Dendritic cell treated with granulocyte-macrophage colony-stimulating factor and Interleukin-4, amounts not matched to agents 40 ng/mL and 50 ng/mL, for 4 days (primary cell): ENCODE measurements at regions not wholly inside any gene's neighbourhood (a gene's known extent, or its start where the extent isn't known, plus 50 kb on each side); places are given as distances from the start of the nearest gene placed in this dataset.

Source experiments
- H3K27ac Mint-ChIP-seq: one replicate; pipeline ENCODE4 v1.8.0; 2022; ENCODE audit warnings: mild to moderate bottlenecking, mixed read lengths
- H3K27me3 Mint-ChIP-seq: one replicate; pipeline ENCODE4 v1.8.0; 2022; ENCODE audit warnings: mild to moderate bottlenecking, mixed read lengths
- H3K36me3 Mint-ChIP-seq: one replicate; pipeline ENCODE4 v1.8.0; 2022; ENCODE audit warnings: low read depth, mixed read lengths
- H3K4me1 Mint-ChIP-seq: one replicate; pipeline ENCODE4 v1.8.0; 2022; ENCODE audit warnings: low read depth, mixed read lengths
- H3K4me3 Mint-ChIP-seq: one replicate; pipeline ENCODE4 v1.8.0; 2022; ENCODE audit warnings: mild to moderate bottlenecking, moderate library complexity, mixed read lengths
- H3K9me3 Mint-ChIP-seq: one replicate; pipeline ENCODE4 v1.8.0; 2022; ENCODE audit warnings: mixed read lengths
- intact Hi-C: fragments of 100-400 bp; cut with micrococcal nuclease; formaldehyde crosslinking; loops from one replicate; pipeline ENCODE4 v1.15.0; 2022

GRCh38 chr22:47738472-47739013 lies 976.1 kb downstream of the TBC1D22A start:
- no peak overlapping the region for H3K4me3 Mint-ChIP-seq
- no peaks in the 10 kb centered on the region for H3K4me1 Mint-ChIP-seq
- H3K27ac Mint-ChIP-seq: no peak overlapping the region
- no peaks in the 10 kb centered on the region for H3K36me3 Mint-ChIP-seq
- no peaks in the 10 kb centered on the region for H3K27me3 Mint-ChIP-seq
- H3K9me3 Mint-ChIP-seq: no peaks in the 10 kb centered on the region
- intact Hi-C loops: no loop called here

DNA sequence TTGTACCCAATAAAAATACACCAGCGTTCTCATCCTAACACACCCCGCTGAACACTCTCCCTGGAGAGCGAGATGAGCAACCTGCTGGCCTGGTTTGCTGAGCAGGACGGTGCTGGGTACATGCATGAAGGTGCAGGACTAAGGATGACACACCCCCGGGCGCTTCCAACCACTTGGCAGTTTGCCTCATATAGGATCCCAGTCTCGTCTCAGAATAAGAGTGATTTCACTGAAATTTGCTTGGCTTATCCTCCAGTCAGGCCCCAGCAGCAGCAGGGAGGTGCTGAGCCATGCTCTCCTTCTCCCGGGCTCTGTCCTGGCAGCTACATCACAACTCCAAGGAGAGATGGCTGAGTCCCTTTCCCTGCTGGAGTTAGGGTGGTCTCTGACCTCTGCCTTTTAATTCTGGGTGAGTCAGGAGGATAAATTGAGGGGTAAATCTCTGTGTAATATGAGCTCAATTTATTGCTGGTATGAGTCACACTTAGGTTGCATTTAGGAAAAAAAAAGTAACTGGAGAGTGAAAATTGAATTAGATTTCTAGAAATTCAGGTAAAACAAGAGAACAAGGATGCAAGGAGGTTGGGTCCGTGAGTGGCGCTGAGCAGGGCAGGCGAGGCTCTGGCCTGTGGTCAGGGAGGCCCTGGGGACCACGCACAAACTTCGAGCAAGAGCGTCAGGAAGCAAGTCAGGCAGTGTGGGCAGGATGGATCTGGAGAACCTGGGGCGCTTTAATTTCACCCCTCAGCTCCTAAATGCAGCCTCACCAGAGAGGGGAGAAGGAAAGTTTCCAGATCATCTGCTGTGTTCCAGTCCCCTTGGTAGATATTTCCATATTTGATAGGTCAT lies 974.0 kb downstream of the TBC1D22A start:
- Mint-ChIP-seq H3K36me3 (no peaks in the 10 kb centered on the region), H3K4me3 (no peak overlapping the region), H3K9me3 (peaks cover 16% of the 10 kb centered on the region), H3K4me1 (no peaks in the 10 kb centered on the region), H3K27ac (no peak overlapping the region), H3K27me3 (no peaks in the 10 kb centered on the region)
- intact Hi-C loops: no loop called here

DNA sequence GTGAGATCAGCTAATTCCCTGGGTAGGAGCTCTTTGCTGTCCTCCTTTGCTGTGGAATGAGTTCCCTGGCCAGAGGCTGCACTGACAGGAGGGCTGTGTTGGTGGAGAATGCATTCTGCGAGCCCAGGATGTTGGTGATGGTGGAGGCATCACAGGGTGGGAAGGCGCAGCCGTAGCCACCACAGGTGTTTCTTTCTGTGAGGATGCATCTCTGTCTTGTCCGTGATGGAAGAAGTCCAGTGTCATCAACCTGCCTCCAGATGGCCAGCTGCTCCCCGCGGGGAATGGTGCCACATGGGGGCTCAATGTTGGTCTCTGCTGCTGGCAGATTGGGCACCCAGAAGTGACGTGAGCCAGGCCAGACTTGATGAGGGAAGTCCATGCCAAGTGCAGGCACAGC lies 972.1 kb downstream of the TBC1D22A start:
- Mint-ChIP-seq H3K4me1 (no peaks in the 10 kb centered on the region), H3K9me3 (peaks cover 30% of the 10 kb centered on the region), H3K4me3 (no peak overlapping the region), H3K27ac (no peak overlapping the region), H3K36me3 (no peaks in the 10 kb centered on the region), H3K27me3 (no peaks in the 10 kb centered on the region)
- intact Hi-C loops: no loop called here

DNA sequence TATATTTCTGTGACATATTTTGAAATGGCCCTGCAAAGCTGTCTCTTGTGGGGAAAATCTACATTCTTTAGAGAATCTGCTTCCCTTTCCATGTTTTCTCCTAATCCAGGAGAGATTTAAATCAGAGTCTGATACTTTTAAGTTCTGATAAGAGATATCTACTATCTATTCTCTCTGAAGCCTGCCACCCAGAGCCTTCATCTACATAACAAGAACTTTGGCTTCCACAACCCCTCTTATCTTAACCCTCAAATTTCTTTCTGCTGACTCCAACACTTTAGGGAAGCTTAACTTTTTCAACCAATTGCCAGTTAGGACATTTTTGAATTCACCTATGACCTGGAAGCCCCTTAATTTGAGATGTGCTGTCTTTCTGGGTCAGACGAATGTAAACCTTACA lies 965.2 kb downstream of the TBC1D22A start:
- intact Hi-C loops: no loop called here
- H3K27me3 Mint-ChIP-seq: no peaks in the 10 kb centered on the region
- H3K27ac Mint-ChIP-seq: no peak overlapping the region
- H3K9me3 Mint-ChIP-seq: peaks cover 33% of the 10 kb centered on the region
- no peaks in the 10 kb centered on the region for H3K4me1 Mint-ChIP-seq
- H3K36me3 Mint-ChIP-seq: no peaks in the 10 kb centered on the region
- no peak overlapping the region for H3K4me3 Mint-ChIP-seq

DNA sequence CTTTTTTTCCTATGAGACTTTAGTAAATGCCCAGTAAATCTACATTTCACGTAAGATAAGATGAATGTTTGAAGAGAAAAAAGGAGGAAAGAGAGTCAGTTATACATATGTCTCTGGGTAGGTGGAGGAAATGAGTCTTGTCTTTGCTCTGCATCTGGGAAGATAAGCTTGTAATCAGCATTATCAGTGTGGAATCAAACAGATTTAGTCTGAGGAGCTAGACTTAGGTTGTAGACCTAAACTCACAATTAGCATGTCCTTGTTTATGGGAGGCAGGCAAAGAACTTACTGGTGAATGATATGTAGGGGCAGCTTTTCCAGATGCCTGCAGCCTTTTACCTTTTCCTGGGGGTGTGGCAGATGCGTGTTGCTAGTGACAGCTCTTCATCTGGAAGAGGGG lies 962.3 kb downstream of the TBC1D22A start:
- Mint-ChIP-seq H3K4me1 (no peaks in the 10 kb centered on the region), H3K27me3 (no peaks in the 10 kb centered on the region), H3K4me3 (no peak overlapping the region), H3K36me3 (no peaks in the 10 kb centered on the region), H3K9me3 (peaks cover 16% of the 10 kb centered on the region), H3K27ac (no peak overlapping the region)
- intact Hi-C loops: no loop called here

- Mint-ChIP-seq H3K27ac (no peak overlapping the region), H3K4me3 (no peak overlapping the region), H3K9me3 (peaks cover 11% of the 10 kb centered on the region), H3K4me1 (no peaks in the 10 kb centered on the region), H3K27me3 (no peaks in the 10 kb centered on the region), H3K36me3 (no peaks in the 10 kb centered on the region)
- intact Hi-C loops: no loop called here
Measured at GRCh38 chr22:47724030-47724429, 961.6 kb downstream of the TBC1D22A start.

DNA sequence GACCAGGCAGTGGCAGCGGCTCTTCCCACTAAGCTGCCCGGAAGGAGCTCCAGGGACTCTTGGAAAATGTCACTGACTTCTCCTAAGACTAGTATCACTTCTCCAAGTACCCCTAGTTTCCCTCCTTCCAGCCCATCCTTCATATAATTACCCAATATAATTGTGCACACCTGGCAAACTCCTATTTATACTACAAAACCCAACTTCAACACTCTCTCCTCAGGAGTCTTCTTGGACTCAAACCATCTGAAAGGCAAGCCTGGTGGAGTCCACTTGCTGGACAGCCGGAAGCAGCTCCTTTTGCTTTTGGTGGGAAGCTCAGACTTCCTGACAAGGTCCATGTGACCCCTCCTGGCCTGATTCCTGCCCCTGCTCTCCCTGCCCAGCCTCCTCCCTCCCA lies 955.9 kb downstream of the TBC1D22A start:
- Mint-ChIP-seq H3K36me3 (no peaks in the 10 kb centered on the region), H3K27ac (no peak overlapping the region), H3K4me1 (no peaks in the 10 kb centered on the region), H3K27me3 (no peaks in the 10 kb centered on the region), H3K4me3 (no peak overlapping the region), H3K9me3 (peaks cover 8% of the 10 kb centered on the region)
- intact Hi-C loops: no loop called here

DNA sequence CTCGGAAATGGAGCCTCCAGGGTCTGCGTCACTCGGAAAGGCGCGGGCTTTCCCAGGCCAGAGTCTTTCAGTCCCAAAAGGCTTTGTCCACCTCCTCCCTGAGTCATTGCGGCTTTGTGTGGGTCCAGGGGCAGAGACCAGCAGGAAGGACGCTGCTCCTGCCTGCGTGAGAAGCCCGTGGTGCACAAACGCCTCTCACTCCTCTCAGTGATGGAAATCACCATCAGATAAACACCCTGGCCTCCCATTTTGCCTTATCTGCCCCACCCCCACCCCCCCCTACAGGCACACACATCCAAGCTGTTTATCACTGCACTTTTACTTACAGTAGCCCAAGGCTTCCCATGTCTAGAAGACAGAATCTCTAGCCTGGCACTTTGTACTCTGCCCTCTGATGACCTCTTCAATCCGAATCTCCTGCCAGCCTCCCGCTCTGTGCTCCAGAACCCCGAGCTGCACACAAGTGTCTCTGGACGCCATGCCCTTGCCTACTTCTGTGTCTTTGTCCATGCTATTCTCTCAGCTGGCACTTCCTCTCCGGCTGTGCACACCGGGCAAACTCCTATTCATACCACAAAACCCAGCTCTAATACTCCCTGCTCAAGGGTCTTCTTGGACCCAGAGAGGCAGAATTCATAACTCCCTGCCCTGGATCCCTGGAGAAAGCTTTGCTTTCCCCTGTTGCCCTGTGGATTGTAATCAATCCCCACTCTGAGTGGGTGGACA lies 954.6 kb downstream of the TBC1D22A start:
- intact Hi-C loops: no loop called here
- Mint-ChIP-seq H3K9me3 (peaks cover 8% of the 10 kb centered on the region), H3K4me3 (no peak overlapping the region), H3K27ac (no peak overlapping the region), H3K27me3 (no peaks in the 10 kb centered on the region), H3K4me1 (no peaks in the 10 kb centered on the region), H3K36me3 (no peaks in the 10 kb centered on the region)

DNA sequence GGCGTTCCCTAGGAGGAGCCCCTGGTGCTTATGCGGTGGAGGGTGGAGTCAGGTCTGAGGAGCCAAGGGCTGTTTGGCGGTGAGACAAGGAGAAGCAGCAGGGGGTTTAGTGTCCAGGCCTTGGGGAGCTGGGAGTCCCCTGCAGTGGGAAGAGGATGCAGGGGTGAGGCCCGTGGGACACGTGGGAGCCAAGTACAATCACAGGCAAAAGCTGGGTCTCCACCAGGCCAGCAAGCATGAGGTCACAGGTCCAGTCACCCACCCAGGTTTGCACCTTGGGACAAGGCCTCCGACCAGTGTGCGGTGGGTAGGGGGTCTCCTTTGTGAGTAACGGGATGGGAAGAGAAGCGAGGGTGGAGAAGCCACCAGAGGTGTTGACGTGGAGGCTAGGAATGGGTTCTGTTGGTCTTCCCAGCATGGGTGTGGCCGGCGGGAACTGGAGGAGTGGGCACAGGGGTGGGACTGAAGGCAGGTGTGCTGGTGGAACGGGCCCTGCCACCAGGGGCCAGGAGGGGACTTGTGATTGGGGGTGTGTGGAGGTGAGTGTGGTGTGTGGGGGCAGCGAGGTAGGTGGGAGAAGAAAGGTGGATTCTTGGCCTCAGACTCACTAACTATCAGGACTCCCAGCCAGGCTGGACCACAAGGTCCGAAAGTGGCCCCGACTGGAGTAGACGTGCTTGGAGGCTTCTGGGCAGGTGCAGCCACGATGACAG lies 953.6 kb downstream of the TBC1D22A start:
- intact Hi-C loops: no loop called here
- Mint-ChIP-seq H3K9me3 (peaks cover 2% of the 10 kb centered on the region), H3K27me3 (no peaks in the 10 kb centered on the region), H3K36me3 (no peaks in the 10 kb centered on the region), H3K27ac (no peak overlapping the region), H3K4me1 (no peaks in the 10 kb centered on the region), H3K4me3 (no peak overlapping the region)

DNA sequence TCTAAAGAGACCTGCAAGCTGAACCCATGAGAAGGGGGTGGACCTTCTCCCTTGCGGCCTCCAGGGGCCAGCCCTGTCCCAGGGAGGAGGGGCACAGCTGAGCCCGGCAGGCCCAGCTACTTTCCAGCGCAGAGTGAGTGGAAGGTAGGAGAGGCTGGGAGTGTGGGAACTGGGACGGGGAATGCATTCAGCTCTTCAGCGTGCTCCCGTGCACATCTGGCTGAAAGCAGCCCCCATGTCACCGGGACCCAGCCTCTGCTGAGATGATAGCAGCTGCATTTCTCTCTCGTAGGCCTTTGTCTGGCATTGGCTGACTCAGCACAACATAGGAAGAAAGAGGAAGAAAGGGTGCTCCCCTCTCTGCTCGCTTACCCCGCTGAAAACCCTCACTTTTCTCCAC lies 951.5 kb downstream of the TBC1D22A start:
- Mint-ChIP-seq H3K27me3 (no peaks in the 10 kb centered on the region), H3K36me3 (no peaks in the 10 kb centered on the region), H3K4me1 (no peaks in the 10 kb centered on the region), H3K4me3 (no peak overlapping the region), H3K9me3 (no peaks in the 10 kb centered on the region), H3K27ac (no peak overlapping the region)
- intact Hi-C loops: no loop called here

DNA sequence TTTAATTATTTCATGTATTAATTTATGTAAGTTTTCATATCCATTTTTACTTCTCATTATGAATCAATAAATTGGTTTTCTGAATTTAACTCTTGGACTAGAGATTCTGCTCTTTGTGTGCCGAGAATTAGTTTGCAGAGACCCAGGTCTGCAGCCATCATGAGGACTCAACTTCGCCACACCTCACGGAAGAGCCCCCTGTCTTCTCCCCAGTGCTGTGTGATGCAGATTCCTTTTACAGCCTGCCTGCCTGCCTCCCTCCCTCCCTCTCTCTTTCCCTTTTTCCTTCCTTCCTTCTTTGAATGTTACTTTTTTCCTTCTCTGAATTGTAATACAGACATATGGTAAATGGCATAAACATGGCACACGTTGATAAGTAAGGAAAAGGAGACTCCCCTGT lies 947.7 kb downstream of the TBC1D22A start:
- H3K27ac Mint-ChIP-seq: no peak overlapping the region
- no peak overlapping the region for H3K4me3 Mint-ChIP-seq
- H3K9me3 Mint-ChIP-seq: no peaks in the 10 kb centered on the region

DNA sequence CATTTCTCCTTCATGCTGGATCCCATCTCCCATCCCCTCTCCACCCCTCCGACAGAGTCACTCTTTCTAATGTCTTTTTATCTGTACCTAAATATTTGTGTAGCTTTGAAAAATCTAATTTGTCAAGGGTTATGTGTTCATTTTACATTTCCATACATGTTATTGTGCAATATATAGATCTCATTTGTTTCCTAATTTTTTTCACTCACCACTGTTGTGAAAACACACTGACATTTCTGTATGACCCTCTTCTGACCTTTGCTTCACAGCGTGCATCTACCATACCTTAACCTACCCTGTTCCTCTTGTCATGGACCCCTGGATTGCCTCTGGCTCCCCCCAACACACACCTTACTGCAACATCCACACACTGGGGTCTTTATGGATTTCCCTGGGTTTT lies 942.9 kb downstream of the TBC1D22A start:
- H3K27ac Mint-ChIP-seq: no peak overlapping the region
- no peaks in the 10 kb centered on the region for H3K36me3 Mint-ChIP-seq
- no peaks in the 10 kb centered on the region for H3K4me1 Mint-ChIP-seq
- H3K4me3 Mint-ChIP-seq: no peak overlapping the region
- no peaks in the 10 kb centered on the region for H3K9me3 Mint-ChIP-seq
- intact Hi-C loops: no loop called here
- no peaks in the 10 kb centered on the region for H3K27me3 Mint-ChIP-seq

More for the DNA sequence above, 947.7 kb downstream of the TBC1D22A start:
- intact Hi-C loops: no loop called here
- Mint-ChIP-seq H3K27me3 (no peaks in the 10 kb centered on the region), H3K4me1 (no peaks in the 10 kb centered on the region), H3K36me3 (no peaks in the 10 kb centered on the region)

- H3K4me1 Mint-ChIP-seq: no peaks in the 10 kb centered on the region
- H3K27me3 Mint-ChIP-seq: no peaks in the 10 kb centered on the region
- intact Hi-C loops: no loop called here
Measured at GRCh38 chr22:47698906-47699305, 936.5 kb downstream of the TBC1D22A start.

DNA sequence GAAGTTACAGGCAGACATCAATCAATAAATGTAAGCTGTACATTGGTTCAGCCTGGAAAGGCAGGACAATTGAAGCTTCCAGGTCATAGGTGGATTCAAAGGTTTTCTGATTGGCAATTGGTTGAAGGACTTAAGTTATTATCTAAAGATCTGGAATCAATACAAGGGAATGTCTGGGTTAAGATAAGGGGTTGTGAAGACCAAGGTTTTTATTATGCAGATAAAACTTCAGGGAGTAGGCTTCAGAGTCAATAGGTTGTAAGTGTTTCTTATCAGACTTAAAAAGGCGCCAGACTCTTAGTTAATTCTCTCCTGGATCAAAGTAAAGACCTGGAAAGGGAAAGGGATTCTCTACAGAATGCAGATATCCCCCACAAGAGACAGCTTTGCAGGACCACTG lies 935.4 kb downstream of the TBC1D22A start:
- intact Hi-C loops: no loop called here
- no peaks in the 10 kb centered on the region for H3K36me3 Mint-ChIP-seq
- no peaks in the 10 kb centered on the region for H3K27me3 Mint-ChIP-seq
- no peak overlapping the region for H3K4me3 Mint-ChIP-seq
- H3K27ac Mint-ChIP-seq: no peak overlapping the region
- no peaks in the 10 kb centered on the region for H3K9me3 Mint-ChIP-seq
- no peaks in the 10 kb centered on the region for H3K4me1 Mint-ChIP-seq

More at GRCh38 chr22:47698906-47699305, 936.5 kb downstream of the TBC1D22A start:
- no peaks in the 10 kb centered on the region for H3K36me3 Mint-ChIP-seq
- H3K9me3 Mint-ChIP-seq: no peaks in the 10 kb centered on the region
- no peak overlapping the region for H3K4me3 Mint-ChIP-seq
- H3K27ac Mint-ChIP-seq: no peak overlapping the region
